CD4-positive, CD25-positive, alpha-beta regulatory T cell (primary cell): ENCODE measurements at regions not wholly inside any gene's neighbourhood (a gene's known extent, or its start where the extent isn't known, plus 50 kb on each side); places are given as distances from the start of the nearest gene placed in this dataset.

Source experiments
- ATAC-seq, 2 donors: fragments of 150-1000 bp; cut with Tn5 transposase; one replicate each; pipeline ENCODE4 v1.10.0; 2021; ENCODE audit warnings: low read depth in 2 of 2, moderate number of reproducible peaks in 2 of 2, moderate library complexity in 1 of 2
- DNase-seq, 3 donors: peaks; one replicate each; pipeline versions ENCODE4 v3.0.0 to v3.0.0-alpha.2; 2012 to 2022; ENCODE audit warnings: mixed read lengths in 1 of 3
- H3K27ac ChIP-seq: one replicate; pipeline ENCODE4 v1.7.0; 2013; ENCODE audit warnings: mild to moderate bottlenecking, low read length; ENCODE audit not compliant: insufficient read depth, poor library complexity, severe bottlenecking
- H3K27me3 ChIP-seq: one replicate; pipeline ENCODE4 v1.7.0; 2013; ENCODE audit warnings: low read length; ENCODE audit not compliant: control insufficient read depth, insufficient read depth
- H3K36me3 ChIP-seq: one replicate; pipeline ENCODE4 v1.7.0; 2013; ENCODE audit warnings: mild to moderate bottlenecking, low read length, moderate library complexity; ENCODE audit not compliant: control insufficient read depth, insufficient read depth
- H3K4me1 ChIP-seq: 2 replicates; pipeline ENCODE4 v1.7.0; 2013; ENCODE audit warnings: mild to moderate bottlenecking, low read length; ENCODE audit not compliant: insufficient read depth, control insufficient read depth, poor library complexity, severe bottlenecking
- H3K4me3 ChIP-seq: one replicate; pipeline ENCODE4 v1.7.0; 2013; ENCODE audit warnings: low read depth, mild to moderate bottlenecking, low read length, moderate library complexity
- H3K9me3 ChIP-seq, 2 experiments: 1 replicate in 1 of 2; 2 replicates in 1 of 2; pipeline ENCODE4 v1.7.0; 2013; ENCODE audit warnings: low read length in 2 of 2, mild to moderate bottlenecking in 1 of 2, moderate library complexity in 1 of 2; ENCODE audit not compliant: control insufficient read depth in 2 of 2
- H3K27ac Mint-ChIP-seq, 3 donors: one replicate each; pipeline ENCODE4 v1.8.0; 2020 to 2022; ENCODE audit warnings: mild to moderate bottlenecking in 3 of 3, mixed read lengths in 3 of 3, moderate library complexity in 2 of 3
- H3K27me3 Mint-ChIP-seq: one replicate; pipeline ENCODE4 v1.8.0; 2022; ENCODE audit warnings: mild to moderate bottlenecking, mixed read lengths
- H3K36me3 Mint-ChIP-seq: one replicate; pipeline ENCODE4 v1.8.0; 2020; ENCODE audit warnings: mixed read lengths
- H3K4me1 Mint-ChIP-seq, 4 donors: one replicate each; pipeline ENCODE4 v1.8.0; 2020 to 2022; ENCODE audit warnings: mixed read lengths in 4 of 4, mild to moderate bottlenecking in 1 of 4
- H3K4me3 Mint-ChIP-seq, 4 donors: one replicate each; pipeline ENCODE4 v1.8.0; 2020 to 2022; ENCODE audit warnings: mild to moderate bottlenecking in 4 of 4, mixed read lengths in 4 of 4, moderate library complexity in 3 of 4
- H3K9me3 Mint-ChIP-seq, 7 donors: one replicate each; pipeline ENCODE4 v1.8.0; 2020 to 2022; ENCODE audit warnings: mixed read lengths in 7 of 7, mild to moderate bottlenecking in 3 of 7, moderate library complexity in 2 of 7

GRCh38 chr18:43625582-43625981 lies 348.3 kb upstream of the SYT4 start:
- no peaks in the 10 kb centered on the region for H3K36me3 ChIP-seq
- no peak overlapping the region for H3K4me3 ChIP-seq
- H3K27me3 ChIP-seq, result no peaks in the 10 kb centered on the region
- ATAC-seq (no peak), DNase-seq (no peak)
- no peaks in the 10 kb centered on the region for H3K9me3 ChIP-seq
- H3K27ac ChIP-seq, result no peak overlapping the region
- Mint-ChIP-seq H3K36me3 (no peaks in the 10 kb centered on the region), H3K4me3 (no peak overlapping the region), H3K27ac (no peak overlapping the region), H3K4me1 (no peaks in the 10 kb centered on the region), H3K9me3 (peaks cover 0 to 6% (median 0%) of the 10 kb centered on the region in 7 donors), H3K27me3 (no peaks in the 10 kb centered on the region)
- no peaks in the 10 kb centered on the region for H3K4me1 ChIP-seq

GRCh38 chr18:43627848-43628530 lies 350.7 kb upstream of the SYT4 start:
- Histone ChIP-seq H3K4me1 (no peaks in the 10 kb centered on the region), H3K27ac (no peak overlapping the region), H3K9me3 (no peaks in the 10 kb centered on the region), H3K27me3 (no peaks in the 10 kb centered on the region), H3K4me3 (no peak overlapping the region), H3K36me3 (no peaks in the 10 kb centered on the region)
- no peak for DNase-seq
- peaks cover 0 to 12% (median 0%) of the 10 kb centered on the region in 7 donors for H3K9me3 Mint-ChIP-seq
- no peaks in the 10 kb centered on the region for H3K36me3 Mint-ChIP-seq
- no peak overlapping the region for H3K27ac Mint-ChIP-seq
- no peaks in the 10 kb centered on the region for H3K4me1 Mint-ChIP-seq
- no peak for ATAC-seq
- H3K4me3 Mint-ChIP-seq, result no peak overlapping the region
- H3K27me3 Mint-ChIP-seq, result no peaks in the 10 kb centered on the region

GRCh38 chr18:43634994-43635393 lies 357.7 kb upstream of the SYT4 start:
- ATAC-seq, result no peak

GRCh38 chr18:43635397-43635796 lies 358.1 kb upstream of the SYT4 start:
- no peaks in the 10 kb centered on the region for H3K4me1 Mint-ChIP-seq
- Histone ChIP-seq H3K36me3 (no peaks in the 10 kb centered on the region), H3K4me1 (no peaks in the 10 kb centered on the region), H3K4me3 (no peak overlapping the region), H3K9me3 (no peaks in the 10 kb centered on the region), H3K27ac (no peak overlapping the region), H3K27me3 (no peaks in the 10 kb centered on the region)
- H3K27ac Mint-ChIP-seq, result no peak overlapping the region
- ATAC-seq (no peak), DNase-seq (no peak)
- peaks cover 0 to 24% (median 3%) of the 10 kb centered on the region in 7 donors for H3K9me3 Mint-ChIP-seq
- H3K4me3 Mint-ChIP-seq, result no peak overlapping the region
- H3K36me3 Mint-ChIP-seq, result no peaks in the 10 kb centered on the region
- H3K27me3 Mint-ChIP-seq, result no peaks in the 10 kb centered on the region

More at GRCh38 chr18:43634994-43635393, 357.7 kb upstream of the SYT4 start:
- no peaks in the 10 kb centered on the region for H3K4me1 Mint-ChIP-seq
- DNase-seq, result no peak
- Histone ChIP-seq H3K36me3 (no peaks in the 10 kb centered on the region), H3K4me1 (no peaks in the 10 kb centered on the region), H3K27me3 (no peaks in the 10 kb centered on the region), H3K4me3 (no peak overlapping the region), H3K27ac (no peak overlapping the region), H3K9me3 (no peaks in the 10 kb centered on the region)
- H3K36me3 Mint-ChIP-seq, result no peaks in the 10 kb centered on the region
- H3K27ac Mint-ChIP-seq, result no peak overlapping the region
- no peak overlapping the region for H3K4me3 Mint-ChIP-seq
- H3K9me3 Mint-ChIP-seq, result peaks cover 0 to 24% (median 3%) of the 10 kb centered on the region in 7 donors
- no peaks in the 10 kb centered on the region for H3K27me3 Mint-ChIP-seq

GRCh38 chr18:43642727-43643330 lies 365.5 kb upstream of the SYT4 start:
- no peaks in the 10 kb centered on the region for H3K36me3 Mint-ChIP-seq
- no peak overlapping the region for H3K4me3 ChIP-seq
- DNase-seq, result no peak
- no peaks in the 10 kb centered on the region for H3K4me1 ChIP-seq
- H3K4me1 Mint-ChIP-seq, result no peaks in the 10 kb centered on the region
- H3K27ac Mint-ChIP-seq, result no peak overlapping the region
- no peak overlapping the region for H3K27ac ChIP-seq
- H3K4me3 Mint-ChIP-seq, result no peak overlapping the region
- H3K27me3 ChIP-seq, result no peaks in the 10 kb centered on the region
- ATAC-seq, result no peak
- H3K27me3 Mint-ChIP-seq, result no peaks in the 10 kb centered on the region
- H3K9me3 Mint-ChIP-seq, result peaks cover 0 to 8% (median 4%) of the 10 kb centered on the region in 7 donors
- H3K9me3 ChIP-seq, result no peaks in the 10 kb centered on the region
- no peaks in the 10 kb centered on the region for H3K36me3 ChIP-seq

GRCh38 chr18:43648002-43648401 lies 370.7 kb upstream of the SYT4 start:
- H3K36me3 Mint-ChIP-seq, result no peaks in the 10 kb centered on the region
- H3K27ac Mint-ChIP-seq, result no peak overlapping the region
- no peak overlapping the region for H3K27ac ChIP-seq
- ATAC-seq (no peak), DNase-seq (no peak)
- H3K4me3 Mint-ChIP-seq, result no peak overlapping the region
- H3K27me3 Mint-ChIP-seq, result no peaks in the 10 kb centered on the region
- H3K9me3 Mint-ChIP-seq, result peaks cover 0 to 15% (median 5%) of the 10 kb centered on the region in 7 donors
- no peaks in the 10 kb centered on the region for H3K27me3 ChIP-seq
- H3K4me1 Mint-ChIP-seq, result no peaks in the 10 kb centered on the region
- H3K9me3 ChIP-seq, result no peaks in the 10 kb centered on the region
- H3K4me3 ChIP-seq, result no peak overlapping the region
- no peaks in the 10 kb centered on the region for H3K36me3 ChIP-seq
- H3K4me1 ChIP-seq, result no peaks in the 10 kb centered on the region

GRCh38 chr18:43649649-43650357 lies 372.5 kb upstream of the SYT4 start:
- Mint-ChIP-seq H3K36me3 (no peaks in the 10 kb centered on the region), H3K4me1 (no peaks in the 10 kb centered on the region), H3K4me3 (no peak overlapping the region), H3K27ac (no peak overlapping the region), H3K27me3 (no peaks in the 10 kb centered on the region), H3K9me3 (peaks cover 0 to 21% (median 7%) of the 10 kb centered on the region in 7 donors)
- ATAC-seq (no peak), DNase-seq (no peak)
- Histone ChIP-seq H3K4me3 (no peak overlapping the region), H3K4me1 (no peaks in the 10 kb centered on the region), H3K36me3 (no peaks in the 10 kb centered on the region), H3K27me3 (no peaks in the 10 kb centered on the region), H3K9me3 (no peaks in the 10 kb centered on the region), H3K27ac (no peak overlapping the region)
